HG03108 (cell line): ENCODE measurements at regions not wholly inside any gene's neighbourhood (a gene's known extent, or its start where the extent isn't known, plus 50 kb on each side); places are given as distances from the start of the nearest gene placed in this dataset.

ENCODE experiments used
- ATAC-seq: cut with Tn5 transposase; IDR thresholded peaks from one replicate; pipeline ENCODE4 v1.9.1; 2021; ENCODE audit warnings: moderate library complexity; ENCODE audit not compliant: unreplicated experiment

DNA sequence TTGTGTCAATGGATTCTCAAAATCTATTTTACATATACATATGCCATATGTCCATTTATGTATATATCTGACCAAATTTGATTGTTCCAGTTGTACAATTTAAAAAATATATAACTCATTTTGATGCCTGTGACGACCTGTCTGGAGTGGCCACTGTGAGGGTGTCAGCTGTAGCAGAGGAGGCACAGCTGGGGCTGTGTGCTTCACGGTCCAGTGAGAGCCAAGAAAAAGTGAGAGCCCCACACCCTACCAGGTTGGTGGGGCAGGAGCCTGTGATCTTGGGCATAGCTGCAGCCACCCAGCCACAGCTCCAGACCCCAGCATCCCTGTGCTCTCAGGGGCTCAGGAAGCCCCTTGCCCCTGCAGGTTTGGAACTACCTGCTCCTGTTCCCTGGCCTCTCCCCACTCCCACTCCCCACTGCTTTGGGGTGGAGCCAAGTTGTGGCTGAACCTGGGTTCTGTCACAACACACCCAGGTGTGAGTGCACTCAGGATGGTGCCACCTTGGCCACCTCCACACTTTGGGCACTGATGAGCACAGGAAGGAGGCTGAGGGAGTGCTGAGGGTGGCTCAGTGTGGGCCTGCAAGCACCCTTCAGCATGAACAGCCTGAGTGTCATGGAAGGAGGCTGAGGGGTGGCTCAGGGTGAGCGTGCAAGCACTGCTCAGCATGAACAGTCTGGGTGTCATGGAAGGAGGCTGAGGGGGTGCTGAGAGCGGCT, 161.1 kb upstream of the ROBO1 start:
- no peak for ATAC-seq

DNA sequence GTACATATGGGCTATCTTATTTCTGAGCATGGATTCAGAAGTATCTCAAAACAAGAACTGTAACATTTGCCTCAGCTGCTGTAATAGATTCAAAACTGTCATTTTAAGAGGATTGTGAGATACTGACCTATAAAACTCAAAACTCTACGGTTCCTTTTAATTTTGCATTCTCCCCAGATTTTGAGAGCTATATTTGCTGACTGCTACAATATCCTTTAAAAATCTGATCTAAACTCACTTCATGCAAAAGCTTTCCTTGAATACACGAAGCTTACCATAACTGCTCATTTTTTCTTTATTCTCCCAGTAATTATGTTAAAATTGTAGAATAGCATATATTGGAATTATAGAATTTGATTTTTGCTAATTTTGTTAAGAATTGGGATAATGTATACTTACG, 158.7 kb upstream of the ROBO1 start:
- no peak for ATAC-seq

DNA sequence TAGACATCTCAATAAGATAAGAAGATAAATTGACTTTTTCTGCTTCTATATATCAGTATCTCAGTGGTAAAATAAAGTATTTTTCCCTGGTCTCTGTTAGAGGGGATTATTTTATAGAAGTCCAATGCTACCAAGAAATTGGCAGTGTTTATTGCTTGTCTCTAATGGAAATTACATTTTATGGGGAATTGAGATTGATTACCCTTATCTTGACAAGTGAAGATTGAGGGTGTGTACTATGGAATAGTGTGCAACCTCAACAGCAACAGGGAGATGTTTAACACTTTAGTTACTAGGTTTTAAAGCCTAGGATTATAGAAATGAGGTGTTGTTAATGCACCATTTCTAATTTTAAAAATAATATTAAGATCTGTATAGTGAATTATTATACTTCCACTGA, 154.8 kb upstream of the ROBO1 start:
- ATAC-seq, result no peak

DNA sequence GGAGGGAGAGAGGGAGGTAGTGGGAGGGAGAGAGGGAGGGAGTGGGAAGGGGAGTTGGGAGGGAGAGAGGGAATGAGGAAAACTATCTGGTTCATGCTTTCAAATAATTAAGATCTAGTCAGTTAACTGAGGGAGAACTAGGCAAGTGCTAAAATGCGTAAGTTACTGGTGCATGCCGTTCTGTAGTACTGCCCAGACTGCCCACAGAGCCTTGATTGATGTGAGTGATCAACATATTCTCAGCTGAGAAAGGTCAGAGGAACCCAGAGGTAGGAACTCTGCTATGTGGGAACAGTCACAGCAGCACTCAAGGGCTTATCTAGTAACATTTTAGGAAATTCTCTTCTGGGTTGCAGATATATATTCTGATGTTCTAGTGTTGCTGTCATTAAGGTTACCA, 149.8 kb upstream of the ROBO1 start:
- ATAC-seq, result no peak

DNA sequence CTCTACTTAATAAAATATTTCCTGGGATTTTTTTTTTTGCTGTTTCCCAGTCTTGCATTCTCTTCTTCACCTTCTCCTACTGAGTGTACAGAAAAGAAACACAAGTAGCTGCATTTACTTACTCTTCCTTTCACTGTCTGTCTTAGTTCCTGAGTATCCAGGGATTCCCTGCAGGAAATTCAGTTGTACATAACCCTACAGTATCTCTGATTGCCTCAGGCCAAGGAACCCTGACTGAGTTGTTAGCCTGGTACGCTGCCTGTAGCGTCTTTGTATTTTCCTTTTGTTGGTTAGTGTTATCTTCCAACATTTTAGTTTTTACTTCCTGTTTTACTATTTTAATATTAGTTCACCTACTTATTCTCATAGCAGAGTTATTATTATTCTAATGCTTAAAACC, 142.5 kb upstream of the ROBO1 start:
- no peak for ATAC-seq

DNA sequence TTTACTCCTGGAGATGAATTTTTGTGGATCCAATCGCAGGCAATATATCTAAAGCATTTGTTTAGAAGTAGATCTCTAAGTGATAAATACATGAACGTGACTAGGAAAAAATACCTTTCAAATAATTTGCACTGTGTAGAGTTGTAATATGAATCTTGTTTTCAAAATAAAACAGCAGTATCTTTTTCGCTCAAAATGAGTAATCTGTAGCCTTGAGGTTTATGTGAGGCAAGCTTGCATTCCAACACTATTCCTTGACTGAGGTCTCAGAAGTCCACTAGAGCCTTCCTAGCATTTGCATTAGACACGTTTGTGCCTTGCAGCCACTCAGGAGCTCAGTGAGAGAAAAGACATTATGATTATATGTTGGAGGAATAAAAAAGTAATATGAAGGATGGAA, 138.3 kb upstream of the ROBO1 start:
- no peak for ATAC-seq

DNA sequence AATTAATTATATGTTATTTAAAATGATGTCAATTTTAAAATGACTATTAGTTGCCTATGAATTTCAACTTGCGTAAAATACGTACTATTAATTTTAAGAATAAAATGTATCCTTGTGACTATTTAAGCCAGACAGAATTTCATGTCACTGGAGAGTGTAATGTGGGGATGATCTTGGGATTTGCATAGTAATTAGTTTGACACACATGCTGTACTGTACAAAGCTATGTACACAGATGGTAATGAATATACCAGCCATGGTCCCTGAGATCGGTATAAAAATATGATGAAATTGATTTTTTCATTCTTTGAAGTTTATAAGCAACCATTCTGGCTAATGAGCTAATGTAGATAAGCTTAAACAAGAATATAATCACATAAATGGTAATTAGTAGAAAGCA, 134.4 kb upstream of the ROBO1 start:
- ATAC-seq, result no peak

DNA sequence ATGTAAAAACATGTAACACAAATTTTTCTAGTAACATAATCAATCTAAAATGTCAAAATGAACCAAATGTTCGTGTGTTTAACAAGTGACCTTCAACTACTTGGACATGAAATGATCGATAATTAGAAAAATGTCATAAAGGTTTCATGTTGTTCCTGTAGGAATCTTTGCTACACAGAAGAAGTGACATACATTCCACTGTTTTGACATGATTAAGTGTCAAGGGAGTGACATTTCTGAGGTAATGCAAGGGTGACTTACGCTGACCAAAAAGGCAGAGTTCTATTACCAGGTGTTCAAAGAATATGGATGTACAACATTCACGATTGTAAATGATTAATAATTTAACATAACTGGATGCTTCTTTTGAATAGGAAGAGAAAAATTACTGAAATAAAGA, 131.1 kb upstream of the ROBO1 start:
- ATAC-seq, result no peak

DNA sequence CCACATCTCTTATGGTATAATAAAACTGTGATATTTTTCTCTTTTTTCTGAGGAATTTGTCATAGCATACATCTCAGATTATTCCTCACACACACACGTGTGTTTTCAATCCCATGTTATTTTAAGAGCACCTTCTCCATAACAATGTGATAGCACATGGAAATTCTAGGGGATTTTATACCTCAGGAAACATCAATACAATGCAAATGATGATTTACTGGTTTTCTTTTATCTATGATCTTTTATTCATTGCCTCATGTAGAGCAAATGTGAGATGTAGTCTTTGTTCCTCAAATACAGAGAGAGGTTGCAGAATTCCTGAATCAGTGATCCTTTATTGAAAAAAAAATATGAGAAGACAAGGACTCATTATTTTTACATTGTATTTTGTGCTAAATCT, 128.3 kb upstream of the ROBO1 start:
- ATAC-seq, result no peak

DNA sequence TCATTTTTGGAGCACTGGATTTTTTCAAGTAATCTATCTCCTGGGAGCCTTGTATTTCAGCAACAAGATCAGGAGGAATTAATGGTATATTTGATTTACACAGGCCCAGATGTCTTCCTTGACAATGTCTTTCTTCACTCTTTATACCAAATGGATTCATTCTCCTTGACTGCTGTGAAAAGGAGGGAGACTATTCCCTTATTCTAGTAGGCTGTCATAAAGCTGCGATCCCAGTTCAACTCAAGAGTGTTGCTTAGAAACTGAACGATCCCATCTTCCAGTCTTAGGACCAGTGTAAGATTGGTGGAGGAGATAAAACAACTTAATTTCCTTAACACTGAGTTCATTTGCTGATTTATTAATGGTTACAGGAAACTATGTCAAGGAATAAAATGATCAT, 119.4 kb upstream of the ROBO1 start:
- ATAC-seq, result no peak

DNA sequence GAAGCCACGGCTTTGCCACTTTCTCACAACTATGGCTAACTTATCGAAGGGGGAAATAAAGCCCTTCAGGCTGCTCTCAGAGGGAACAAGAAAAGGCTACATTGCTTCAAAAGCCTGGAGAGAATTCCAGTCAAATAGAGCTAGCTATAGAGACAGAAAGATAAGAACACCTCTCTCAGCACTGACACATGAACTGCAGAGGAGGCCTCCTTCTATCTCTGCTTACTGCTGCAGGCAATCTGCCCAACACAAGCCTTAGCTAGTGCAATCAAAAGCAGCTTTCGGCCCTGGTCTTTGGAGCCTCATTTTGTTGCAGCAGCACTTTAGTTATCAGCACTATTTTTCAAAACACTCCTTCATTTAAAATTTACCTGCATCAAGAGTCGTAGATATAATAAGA, 118.4 kb upstream of the ROBO1 start:
- ATAC-seq, result no peak

DNA sequence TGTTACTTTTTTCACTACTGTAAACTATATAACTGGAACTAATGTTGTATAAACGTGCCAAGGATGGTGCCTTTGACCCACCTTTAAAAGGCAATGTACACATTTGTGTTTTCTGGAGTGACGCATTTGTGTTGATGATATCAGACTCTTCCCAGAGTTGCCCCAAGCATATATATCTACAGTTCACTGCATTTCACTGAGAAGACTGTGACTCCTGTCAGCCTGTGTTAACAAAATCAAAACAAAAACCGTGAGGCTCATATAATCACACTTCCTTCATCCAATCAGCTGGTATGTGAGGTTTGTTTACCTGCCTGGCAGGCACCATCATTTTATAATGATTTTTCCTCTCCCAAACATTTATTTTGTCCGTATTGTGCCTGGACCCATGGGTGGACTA, 117.6 kb upstream of the ROBO1 start:
- no peak for ATAC-seq

DNA sequence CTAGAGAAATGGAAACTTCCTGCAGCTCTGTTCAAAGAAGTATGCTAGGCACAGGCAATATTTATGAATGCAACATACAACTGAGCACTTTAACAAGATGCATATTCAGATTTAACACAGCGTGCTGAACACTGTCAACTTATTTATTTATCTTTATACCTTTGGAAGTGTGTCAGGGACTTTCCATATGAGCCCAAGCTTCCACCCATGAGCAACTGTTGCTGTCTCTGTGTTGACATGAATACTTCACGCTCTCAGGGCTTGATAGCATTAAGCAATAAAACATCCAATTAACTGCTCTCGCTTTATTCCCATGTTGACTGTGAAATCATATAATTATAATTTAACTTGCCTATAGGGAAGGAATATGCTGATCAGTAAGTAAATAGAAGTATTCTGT, 116.6 kb upstream of the ROBO1 start:
- no peak for ATAC-seq

DNA sequence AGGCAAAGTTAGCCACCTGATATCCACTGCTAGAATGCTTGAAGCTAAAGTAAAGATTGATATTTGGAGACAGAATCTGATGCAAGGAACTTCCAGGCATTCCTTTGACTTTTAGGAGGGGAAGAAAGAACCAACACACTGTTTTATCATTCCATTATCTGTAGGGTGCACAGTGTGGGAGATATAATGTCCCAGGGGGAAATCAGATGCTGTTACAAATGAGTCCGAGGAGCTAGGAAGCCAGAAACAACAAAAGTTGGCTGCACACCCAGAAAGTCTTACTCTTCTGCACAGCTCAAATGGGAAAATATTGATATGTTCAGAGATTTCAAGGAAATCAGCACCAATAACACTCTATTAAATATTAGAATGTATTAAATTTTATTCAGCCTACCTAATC, 113.6 kb upstream of the ROBO1 start:
- ATAC-seq, result no peak

DNA sequence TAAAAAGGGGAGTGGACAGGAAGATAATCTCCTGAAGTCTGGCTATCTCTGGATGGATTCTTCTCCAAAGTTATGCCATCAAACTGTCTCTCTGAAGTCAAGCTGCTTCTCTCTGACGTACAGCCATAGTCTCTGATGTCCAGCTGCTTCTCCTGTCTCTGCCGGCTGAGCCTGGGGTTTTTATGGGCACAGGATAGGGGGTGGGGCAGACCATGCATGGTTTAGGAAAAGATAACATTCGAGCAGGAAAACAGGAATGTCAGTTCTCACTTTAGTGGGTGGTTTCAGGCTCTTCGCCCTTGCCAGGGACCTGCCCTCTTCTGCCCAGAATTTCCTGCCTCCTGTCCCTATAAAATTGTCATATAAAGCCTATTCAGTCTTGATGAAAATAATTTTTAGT, 110.9 kb upstream of the ROBO1 start:
- ATAC-seq, result no peak

DNA sequence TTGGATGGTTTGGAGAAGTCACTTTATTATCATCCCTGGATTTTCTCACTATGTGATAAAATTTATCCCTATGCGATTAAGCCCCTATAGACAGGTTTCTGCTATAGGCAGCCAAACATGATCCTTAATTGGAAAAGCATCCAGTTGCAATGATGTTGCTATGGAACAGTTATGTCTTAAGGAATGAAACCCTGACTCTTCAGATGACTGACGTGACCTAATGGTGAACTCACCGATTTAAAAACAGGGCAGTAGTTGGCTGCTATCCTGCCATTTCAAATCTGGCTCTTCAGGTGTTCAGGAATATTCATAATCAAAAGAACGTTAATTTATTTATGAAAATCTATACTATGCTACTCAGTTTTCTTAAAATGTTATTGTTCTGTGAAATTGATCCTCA, 106.8 kb upstream of the ROBO1 start:
- no peak for ATAC-seq

DNA sequence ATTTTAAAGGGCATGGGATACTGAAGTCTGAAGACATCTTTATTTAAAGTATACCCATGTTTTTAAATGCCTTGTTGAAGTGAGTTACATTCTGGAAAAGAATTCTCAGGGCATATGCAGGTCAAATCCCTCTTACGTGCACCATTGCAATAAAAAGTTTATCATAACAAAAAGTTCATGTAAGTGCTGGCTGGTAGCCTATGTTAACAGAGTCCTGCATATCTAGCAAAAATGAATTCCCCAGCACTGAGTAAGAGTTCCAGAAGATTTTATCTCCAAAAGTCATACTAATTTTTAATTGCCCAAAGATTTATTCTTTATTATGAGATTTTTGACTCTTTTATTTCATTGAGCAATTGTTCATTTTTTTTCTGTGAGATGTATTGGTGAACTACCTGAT, 104.7 kb upstream of the ROBO1 start:
- no peak for ATAC-seq

DNA sequence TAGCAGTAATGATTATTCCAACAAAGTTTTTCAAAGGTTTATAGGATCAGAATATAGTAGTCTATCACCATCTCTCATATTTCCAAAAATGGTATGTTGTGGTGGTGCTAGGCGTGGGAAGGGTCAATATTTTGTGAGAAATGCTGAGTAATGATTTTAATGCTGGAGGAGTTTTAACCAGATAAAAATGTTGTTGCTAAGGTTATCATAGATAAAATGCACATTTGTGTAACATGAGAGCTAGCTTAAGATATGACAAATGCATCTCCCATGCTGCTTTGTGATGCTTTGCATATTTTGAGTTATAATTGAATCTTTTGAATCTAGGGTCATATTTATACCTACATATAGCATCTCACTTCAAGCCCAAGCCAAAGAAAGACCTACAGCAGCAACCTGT, 103.9 kb upstream of the ROBO1 start:
- ATAC-seq, result no peak

DNA sequence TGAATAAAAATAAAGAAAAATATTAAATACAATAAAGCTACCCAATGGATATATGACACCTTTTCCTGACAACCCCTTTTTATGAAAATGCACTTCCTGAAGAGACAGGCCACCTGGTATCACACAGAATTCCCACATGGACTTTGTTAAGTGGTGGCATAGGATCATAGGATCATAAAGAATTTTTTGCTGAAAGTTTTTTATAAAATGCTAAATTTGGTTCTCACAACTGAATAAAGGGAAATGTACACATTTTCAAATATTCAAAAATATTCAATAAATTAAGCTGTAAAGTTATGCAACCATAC, 102.5 kb upstream of the ROBO1 start:
- ATAC-seq, result no peak

DNA sequence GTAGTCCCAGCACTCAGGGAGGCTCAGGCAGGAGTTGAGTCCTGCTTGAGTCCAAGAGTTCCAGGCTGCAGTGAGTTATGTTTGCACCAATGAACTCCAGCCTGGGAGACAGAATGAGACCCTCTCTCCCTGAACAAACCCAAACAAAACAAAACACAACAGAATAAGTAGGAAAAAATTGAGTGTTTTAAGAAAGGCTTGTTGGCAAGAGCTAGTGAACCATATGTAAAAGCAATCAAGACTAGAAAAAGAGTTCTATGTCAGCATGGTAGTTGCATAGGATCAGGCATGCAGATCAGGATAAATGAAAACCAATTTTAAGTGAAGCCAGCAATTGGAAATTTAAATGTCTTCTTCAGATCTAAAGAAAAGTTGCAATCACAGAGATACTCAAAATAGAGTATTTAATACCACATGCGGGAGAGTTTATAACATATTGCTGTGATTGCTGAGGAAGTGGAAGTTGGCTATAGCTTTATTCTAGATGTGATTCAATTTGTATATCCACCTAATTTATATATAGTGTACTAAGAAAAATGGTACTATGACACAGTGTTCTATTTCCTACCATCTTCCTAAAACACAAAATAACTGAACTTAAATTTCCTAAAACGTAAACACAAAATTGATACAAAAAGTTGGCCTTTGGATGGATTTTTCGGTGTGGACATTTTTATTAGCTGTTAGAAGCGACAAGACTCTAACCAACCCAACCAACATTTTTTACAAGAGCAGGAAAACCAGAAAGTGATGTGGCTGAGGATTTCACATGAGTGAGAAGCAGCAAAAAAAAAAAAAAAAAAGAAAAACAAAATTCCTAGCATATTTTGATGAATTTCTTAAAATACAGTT, 101.9 kb upstream of the ROBO1 start:
- ATAC-seq, result no peak

DNA sequence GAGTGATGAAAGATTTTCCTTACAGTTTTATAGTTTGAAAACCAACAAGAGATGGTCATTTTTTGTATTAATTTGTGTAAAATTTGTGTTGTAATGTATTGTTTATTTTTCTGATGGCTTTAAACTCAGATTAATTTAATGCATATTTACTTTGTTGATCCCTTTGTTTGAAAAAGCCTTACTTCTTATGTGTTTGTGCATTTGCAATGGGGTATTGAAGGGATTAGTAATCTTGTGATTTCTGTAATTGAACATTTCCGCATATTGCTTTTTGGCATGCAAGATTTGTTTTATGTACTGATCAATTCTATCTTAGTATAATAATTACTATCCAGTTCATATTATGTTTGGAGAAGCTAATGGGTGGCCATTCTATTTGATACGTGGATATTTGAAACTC, 98.4 kb upstream of the ROBO1 start:
- ATAC-seq, result no peak

DNA sequence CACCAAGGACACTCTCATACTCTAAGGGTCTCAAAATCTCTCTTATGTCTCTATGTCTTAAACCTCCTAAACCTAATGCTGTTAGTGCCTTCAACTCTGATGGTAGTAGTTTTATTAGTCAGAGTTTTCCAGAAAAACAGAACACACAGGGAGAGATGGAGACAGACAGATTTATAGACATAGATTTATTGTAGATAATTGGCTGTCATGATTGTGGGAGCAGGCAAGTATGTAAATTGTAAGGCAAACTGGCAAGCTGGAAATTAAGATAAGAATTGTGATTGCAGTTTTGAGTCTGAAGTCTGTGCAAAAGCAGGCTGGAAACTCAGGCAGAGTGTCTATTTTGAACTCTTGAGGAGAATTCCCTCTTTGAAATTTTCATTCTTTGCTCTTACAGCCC, 96.3 kb upstream of the ROBO1 start:
- ATAC-seq, result no peak

DNA sequence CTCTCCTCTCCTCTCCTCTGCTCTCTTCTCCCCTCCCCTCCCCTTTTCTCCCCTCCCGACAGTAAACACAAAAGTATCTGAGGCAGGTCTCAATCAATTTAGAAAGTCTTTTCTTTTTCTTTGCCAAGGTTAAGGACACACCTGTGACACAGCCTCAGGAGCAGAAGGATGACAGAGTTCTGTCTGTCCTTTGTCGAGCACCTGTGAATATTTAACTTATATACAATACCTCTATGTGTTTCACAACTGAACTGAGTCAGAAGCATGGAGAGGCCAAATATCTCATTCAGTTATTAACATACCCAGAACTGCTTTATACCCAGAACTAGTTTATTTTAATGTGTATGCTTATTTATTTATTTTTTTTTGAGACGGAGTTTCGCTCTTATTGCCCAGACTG, 81.1 kb upstream of the ROBO1 start:
- no peak for ATAC-seq
